ENCODE measurements at regions not wholly inside any gene's neighbourhood (a gene's known extent, or its start where the extent isn't known, plus 50 kb on each side); places are given as distances from the start of the nearest gene placed in this dataset.

- no peak for DNase-seq
Measured at GRCh38 chr10:8233832-8234259, 179.4 kb downstream of the GATA3 start.

DNA sequence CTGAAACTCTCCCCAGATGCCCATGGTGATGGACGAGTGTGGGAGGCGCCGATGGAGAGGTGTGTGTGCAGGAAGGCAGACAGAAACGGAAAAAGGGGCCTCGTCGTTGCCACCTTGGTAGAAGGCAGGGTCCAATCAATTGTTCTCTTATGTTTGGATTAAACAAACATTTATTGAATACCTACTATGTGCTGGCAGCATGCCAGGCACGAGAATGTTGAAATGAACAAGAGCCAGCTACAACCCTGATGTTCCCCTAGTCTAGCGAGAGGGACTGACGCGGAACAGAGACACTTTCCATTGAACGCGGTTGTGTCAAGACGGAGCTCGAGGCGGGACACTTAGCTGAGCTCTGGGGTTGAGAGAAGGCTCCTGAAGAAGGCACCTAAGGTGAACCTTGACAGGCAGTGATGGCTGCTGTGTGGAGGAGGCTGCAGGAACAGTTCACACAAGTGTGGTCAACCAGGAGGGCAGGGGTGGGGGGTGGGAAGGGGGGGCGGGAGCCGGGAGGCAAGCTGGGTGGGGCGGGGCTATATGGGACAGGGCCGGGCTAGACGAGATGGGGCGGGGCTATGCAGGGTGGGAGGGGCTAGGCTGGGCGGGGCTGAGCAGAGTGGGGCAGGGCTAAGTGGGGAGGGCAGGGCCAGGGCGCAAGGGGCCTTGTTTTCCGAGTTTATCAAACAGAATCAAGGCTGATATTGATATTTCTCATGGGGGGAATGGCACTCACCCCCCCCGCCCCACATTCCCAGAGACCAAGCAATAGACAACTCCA is 181.0 kb downstream of the GATA3 start:
- no peak for DNase-seq

GRCh38 chr10:8238986-8239385 is 184.5 kb downstream of the GATA3 start:
- no peak for DNase-seq

GRCh38 chr10:8240861-8241260 is 186.4 kb downstream of the GATA3 start:
- no peak for DNase-seq

DNA sequence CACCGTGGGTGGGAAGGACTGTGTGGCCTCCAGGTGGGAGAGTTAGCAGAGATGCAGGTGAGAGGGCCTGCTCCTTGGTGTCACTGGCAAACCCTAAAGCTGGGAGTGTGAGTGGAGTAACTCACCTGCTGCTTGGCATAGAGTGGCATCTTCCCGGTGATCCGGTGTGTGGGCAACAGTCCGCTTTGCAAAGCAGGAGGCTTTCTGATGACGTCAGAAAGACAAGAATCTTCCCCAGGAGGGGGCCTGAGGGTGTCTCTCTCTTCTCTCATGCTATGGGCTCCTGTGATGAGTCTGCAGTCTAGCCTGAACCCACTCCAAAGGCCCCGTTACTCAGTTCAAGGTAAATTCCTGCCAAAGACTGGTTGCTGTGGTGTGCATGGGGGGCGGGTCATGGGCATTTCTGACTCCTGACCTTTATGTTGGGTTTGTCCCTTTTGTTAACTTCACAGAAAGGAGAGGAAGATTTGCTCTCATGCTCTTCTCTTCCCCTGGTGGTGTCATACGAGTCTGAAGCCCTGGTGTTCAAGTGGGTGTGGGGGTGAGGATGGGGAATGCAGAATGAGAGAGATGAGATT is 187.9 kb downstream of the GATA3 start:
- no peak for DNase-seq

- no peak for DNase-seq
Measured at GRCh38 chr10:8245131-8245813, 190.8 kb downstream of the GATA3 start.

DNA sequence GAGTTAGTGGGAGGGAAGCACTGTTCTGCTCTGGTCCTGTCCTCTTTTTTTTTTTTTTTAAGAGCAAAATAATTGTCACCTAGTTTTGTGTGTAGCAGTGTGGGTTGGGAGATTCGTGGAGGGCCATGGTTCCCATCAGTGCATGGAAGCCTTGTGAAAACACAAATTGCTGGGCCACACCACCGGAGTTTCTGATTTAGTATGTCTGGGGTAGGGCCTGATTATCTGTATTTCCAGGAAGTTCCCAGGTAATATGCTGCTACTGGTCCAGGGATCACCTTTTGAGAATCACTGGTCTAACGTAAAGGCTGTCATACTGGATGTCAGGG is 191.3 kb downstream of the GATA3 start:
- no peak for DNase-seq

- no peak for DNase-seq
Measured at GRCh38 chr10:8246548-8246947, 192.1 kb downstream of the GATA3 start.

GRCh38 chr10:8247191-8247590 is 192.7 kb downstream of the GATA3 start:
- no peak for DNase-seq

DNA sequence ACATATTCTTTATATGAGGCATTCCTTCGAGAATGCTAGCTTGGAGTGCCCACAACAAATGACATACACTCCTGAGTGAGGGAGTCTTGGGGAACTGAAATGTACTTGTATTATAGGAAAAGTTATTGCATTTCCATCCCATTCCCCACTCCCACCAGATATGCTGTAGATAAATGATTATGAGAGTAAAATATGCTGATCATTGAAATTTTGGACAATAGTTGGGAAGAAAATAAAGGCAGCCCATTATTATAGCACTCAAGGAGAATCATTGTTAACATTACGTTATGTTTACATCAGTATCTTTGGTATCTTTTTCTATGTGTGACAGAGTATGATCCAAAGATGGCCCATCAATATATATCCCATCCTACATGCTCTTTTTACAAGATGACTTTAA is 194.4 kb downstream of the GATA3 start:
- no peak for DNase-seq

GRCh38 chr10:8254350-8254749 is 199.9 kb downstream of the GATA3 start:
- DNase-seq = no peak

DNA sequence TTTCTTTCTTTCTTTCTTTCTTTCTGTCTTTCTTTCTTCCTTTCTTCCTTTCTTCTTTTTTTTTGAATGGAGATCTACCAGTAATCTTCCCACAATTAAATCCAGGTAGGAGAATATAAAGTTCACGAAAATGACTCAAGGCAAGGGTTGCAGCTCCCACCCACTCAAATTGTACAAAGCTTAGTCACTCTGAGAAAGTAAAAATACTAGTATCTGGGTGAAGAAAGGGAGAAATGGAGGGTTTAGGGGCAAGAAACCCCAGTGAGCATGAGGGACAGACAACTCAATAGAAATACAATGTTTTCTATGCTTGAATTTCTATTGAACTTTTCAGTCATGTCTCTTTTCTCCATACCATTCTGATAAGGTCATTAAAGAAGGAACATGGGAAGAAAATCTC is 200.8 kb downstream of the GATA3 start:
- DNase-seq = no peak

GRCh38 chr10:8260645-8261044 is 206.2 kb downstream of the GATA3 start:
- DNase-seq = no peak

DNA sequence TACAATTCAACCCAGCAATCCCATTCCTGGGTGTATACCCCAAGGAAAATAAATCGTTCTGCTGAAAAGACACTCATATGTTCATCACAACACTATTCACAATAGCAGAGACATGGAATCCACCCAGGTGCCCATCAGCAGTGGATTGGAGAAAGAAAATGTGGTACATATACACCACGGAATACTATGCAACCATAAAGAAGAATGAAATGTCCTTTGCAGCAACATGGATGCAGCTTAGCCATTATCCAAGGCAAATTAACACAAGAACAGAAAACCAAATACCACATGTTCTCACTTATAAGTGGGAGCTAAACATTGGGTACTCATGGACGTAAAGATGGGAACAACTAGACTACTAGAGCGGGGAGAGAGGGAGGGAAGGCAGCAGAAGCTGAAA is 207.8 kb downstream of the GATA3 start:
- no peak for DNase-seq

- DNase-seq = no peak
Measured at GRCh38 chr10:8269976-8270375, 215.5 kb downstream of the GATA3 start.

DNA sequence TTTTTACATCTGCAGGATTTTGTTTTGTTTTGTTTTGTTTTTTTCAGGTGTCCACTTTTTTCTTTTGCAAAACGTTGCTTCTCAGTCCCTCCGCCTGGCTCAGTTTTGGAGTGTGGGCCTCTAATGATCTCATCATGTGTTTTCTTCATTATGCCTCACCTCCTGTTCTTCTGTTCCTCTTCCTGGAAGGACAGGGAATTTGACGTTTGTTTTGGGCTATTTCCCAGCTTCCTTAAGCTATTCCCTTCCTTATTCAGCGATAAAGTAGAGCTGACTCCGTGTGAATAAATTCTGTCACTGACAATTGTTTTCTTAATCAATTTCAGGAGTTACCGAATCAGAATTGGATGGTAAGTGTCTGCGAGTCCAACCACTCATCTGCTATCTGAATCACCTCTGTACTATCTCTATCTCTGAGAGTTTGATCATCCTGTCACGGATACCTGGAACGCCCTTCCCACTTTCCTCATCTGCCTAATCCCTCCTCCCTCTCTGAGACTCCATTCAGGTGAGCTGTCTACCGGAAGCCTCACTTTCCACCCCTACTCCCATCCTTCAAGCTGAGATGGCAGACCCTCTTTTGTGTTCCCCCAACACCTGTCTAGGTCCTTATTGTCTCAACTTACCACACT is 218.4 kb downstream of the GATA3 start:
- DNase-seq = no peak

- DNase-seq = no peak
Measured at GRCh38 chr10:8273749-8274148, 219.3 kb downstream of the GATA3 start.

- no peak for DNase-seq
Measured at GRCh38 chr10:8275911-8276310, 221.4 kb downstream of the GATA3 start.

DNA sequence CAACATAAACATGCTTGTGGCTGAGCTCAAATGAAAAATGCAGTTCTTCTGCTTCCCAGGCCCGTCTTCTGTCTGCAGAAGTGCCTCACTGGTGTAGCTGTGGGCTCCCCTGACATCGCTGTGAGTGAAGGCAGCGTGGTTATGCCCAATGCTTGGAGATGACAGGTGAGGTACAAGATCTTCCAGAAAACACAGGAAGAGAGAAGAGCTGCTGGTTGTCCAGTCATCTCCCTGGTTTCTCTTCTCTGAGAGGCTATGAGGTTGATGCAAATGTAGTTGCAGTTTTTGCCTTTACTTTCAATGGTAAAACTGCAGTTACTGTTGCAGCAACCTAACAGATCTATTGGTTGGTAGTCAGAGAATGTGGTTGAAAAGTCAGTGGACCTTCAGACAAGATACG is 223.6 kb downstream of the GATA3 start:
- DNase-seq = no peak

DNA sequence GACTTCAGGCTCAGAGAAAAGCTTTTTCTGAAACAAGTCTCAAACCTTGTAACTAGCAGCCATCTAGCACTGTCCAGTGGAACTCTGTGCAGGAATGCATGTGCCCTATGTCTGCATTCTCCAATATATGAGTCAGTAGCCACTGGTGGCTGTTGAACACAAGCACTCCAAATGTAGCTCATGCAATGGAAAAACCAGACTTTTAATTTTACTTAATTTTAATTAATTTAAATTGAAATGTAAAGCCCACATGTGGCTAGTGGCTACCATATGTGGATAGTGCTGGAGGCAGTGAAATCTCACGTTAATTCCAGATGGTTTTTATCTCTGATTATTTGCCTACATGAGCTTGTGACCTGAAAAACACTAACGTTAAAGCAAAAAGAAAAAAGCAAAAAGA is 225.1 kb downstream of the GATA3 start:
- no peak for DNase-seq

- no peak for DNase-seq
Measured at GRCh38 chr10:8280946-8281345, 226.5 kb downstream of the GATA3 start.

GRCh38 chr10:8282340-8282739 is 227.9 kb downstream of the GATA3 start:
- DNase-seq = no peak

DNA sequence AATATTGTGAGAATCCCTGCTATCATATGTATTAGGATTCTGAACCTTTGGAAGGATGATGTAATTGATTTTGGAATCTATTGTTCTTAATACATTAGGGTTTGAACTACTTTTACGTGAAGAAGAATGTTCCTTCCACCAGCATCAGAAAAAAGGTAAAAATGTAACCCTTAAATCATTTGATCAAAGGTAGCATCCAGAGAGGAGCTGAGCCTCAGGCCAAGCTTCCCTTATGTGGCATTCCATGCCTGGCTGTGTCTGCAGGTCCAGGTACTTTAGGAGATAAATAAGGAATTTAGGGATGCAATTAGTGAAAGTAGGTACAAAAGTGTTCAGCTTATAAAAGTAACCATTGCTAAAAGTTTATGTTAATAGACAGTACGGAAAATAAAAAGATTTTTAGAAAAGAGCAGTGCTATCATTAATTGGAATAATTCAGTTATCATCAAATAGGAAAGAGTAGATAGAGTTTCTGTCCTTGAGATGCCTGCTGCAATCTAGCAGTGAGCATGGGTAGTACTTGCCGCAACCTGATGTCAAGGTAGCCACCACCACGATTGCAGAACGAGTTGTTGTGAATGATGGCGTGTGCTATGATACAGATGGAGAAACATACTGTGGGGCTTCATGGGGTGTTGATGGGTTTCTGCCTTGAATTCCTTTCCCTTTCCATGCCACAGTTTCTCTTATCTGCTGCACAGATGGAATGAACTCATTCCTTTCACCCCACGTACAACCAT is 228.8 kb downstream of the GATA3 start:
- DNase-seq = no peak

Measured in T-helper 9 cell (primary cell).